GM21528 (cell line): ENCODE measurements at regions not wholly inside any gene's neighbourhood (a gene's known extent, or its start where the extent isn't known, plus 50 kb on each side); places are given as distances from the start of the nearest gene placed in this dataset.

Experiments used
- ATAC-seq: cut with Tn5 transposase; IDR thresholded peaks from one replicate; pipeline ENCODE4 v1.9.1; 2021; ENCODE audit warnings: mild to moderate bottlenecking, moderate library complexity; ENCODE audit not compliant: unreplicated experiment, low FRiP score

- no peak for ATAC-seq
Observed at GRCh38 chr4:157575339-157575738, 354.8 kb downstream of the GRIA2 start.

- no peak for ATAC-seq
Observed at GRCh38 chr4:157574606-157575005, 354.1 kb downstream of the GRIA2 start.

GRCh38 chr4:157572951-157573350 lies 352.4 kb downstream of the GRIA2 start:
- no peak for ATAC-seq

DNA sequence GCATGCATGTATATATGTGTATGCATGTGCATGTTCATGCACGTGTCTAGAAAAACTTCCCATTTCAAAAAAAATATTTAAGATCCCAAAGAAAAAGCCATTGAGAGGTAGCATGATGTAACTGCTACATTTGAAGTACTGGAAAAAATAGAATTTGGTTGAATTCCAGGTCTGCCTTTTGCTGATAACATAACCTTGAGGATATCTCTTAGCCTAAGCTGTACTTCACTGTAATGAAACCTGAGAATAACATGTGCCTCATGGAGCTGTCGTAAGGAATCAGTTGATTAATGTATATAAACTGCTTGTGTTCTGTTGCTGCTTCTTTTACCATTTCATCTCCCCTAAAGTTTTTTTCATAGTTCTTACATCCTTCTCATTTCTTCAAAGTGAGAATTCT lies 351.8 kb downstream of the GRIA2 start:
- ATAC-seq, result no peak

- no peak for ATAC-seq
Observed at GRCh38 chr4:157564771-157565170, 344.2 kb downstream of the GRIA2 start.

GRCh38 chr4:157564218-157564617 lies 343.7 kb downstream of the GRIA2 start:
- ATAC-seq, result no peak

GRCh38 chr4:157558016-157558415 lies 337.5 kb downstream of the GRIA2 start:
- ATAC-seq, result no peak

DNA sequence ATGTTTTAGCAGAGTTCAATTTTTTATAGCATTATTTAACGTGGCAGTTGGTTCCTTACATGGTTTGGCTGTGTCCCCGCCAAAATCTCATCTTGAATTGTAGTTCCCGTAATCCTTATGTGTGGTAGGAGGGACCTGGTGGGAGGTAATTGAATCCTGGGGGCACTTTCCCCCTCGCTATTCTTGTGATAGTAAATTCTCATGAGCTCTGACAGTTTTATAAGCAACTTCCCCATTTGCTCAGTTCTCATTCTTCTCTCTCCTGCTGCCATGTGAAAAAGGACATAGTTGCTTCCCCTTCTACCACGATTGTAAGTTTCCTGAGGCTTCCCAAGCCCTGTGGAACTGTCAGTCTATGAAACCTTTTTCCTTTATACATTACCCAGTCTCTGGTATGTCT lies 329.5 kb downstream of the GRIA2 start:
- no peak for ATAC-seq

DNA sequence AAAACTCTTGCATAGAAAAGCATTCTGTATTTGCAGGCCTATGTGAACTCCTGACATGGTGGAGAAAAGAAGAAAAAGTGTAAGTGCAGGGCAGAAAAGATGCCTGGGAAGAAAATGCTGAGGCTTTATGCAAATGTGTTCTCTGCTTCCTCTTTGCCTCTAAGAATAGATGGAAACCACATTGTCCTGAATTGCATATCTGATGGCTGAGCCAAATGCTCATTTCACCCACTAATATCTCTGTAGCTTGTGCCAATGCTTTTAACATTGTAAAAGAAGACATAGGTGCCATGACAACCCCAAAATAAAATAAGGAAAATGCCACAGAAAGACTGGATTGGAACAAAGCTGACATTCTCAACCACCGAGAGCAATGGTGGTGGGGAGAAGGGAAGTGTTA lies 307.4 kb downstream of the GRIA2 start:
- ATAC-seq, result no peak

DNA sequence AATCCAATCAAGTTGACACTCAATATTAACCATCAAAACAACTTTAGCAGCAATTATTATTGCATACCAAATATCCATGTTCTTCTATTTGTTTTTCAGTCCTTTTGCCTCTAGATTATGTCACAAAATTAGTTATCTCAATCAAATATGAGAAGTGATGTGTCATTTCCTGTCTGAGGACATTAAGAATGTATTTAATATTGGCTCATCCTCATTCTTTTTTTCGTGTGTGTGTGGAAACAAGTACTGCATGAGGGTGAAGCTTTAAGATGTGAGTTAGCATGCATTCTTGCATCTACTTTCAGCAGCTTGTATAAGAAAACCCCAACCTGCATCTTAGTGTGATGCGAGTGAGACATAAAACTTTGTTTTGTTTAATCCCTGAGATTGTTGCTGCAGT lies 301.4 kb downstream of the GRIA2 start:
- ATAC-seq, result no peak

GRCh38 chr4:157514711-157515110 lies 294.2 kb downstream of the GRIA2 start:
- no peak for ATAC-seq

GRCh38 chr4:157509341-157509740 lies 288.8 kb downstream of the GRIA2 start:
- ATAC-seq, result no peak

DNA sequence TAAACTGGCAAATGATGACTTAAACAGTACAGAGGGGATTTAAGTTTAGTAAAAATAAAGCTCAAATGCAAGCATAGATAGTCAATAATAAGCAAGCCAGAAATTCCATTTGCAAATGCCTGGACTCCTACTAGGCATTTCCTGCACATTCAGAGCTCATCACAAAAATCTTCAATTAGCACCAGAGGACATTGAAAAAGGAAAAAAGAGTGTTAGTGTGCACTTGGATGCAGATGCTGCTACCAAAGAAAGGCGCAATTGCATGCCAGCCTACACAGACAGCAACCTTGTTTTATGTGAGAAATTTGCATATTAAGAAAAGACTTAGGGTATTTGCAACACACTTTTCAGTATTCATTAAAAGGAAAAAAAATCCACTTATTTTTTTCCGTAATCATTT lies 282.1 kb downstream of the GRIA2 start:
- no peak for ATAC-seq

DNA sequence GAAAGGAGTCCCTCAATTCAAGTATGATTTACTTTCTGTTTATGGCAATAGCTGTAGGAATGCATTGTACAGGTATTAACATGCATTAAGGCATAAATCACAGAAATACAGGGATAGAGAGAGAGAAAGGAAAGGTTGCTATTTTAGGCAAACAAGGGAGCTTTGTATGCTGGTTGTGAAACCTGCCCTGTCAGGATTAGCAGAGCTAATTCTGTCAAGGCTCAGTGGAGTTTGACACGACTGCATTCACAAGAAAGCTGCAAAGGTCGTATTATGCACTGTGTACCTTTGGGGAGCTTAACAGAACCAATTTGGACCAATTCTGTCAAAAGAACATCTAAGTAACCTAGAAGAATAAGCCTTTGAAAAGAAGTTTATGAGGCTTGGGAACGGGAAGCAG lies 239.3 kb downstream of the GRIA2 start:
- no peak for ATAC-seq

- ATAC-seq, result no peak
Observed at GRCh38 chr4:157447195-157447594, 226.7 kb downstream of the GRIA2 start.

DNA sequence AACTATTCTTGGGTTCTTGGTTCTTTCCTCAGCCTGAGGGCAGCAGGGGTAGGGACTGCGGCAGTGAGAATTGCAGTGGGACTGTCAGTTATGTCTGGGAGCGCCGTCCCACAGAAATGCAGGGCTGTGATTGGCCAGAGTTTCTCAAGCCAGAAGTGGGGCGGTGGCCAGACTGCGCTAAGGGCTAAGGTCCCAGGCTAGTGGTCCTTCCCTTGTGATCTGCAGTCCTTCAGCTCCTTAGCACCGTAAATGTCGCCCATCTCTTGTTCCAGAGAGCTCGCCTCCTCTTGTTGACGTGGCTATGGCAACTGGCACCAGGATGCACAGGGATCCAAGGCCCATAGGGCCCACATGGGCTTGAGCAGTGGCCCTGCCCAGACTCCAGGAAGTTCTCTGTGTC lies 223.5 kb downstream of the GRIA2 start:
- ATAC-seq, result no peak

GRCh38 chr4:157443537-157443936 lies 223.0 kb downstream of the GRIA2 start:
- no peak for ATAC-seq

DNA sequence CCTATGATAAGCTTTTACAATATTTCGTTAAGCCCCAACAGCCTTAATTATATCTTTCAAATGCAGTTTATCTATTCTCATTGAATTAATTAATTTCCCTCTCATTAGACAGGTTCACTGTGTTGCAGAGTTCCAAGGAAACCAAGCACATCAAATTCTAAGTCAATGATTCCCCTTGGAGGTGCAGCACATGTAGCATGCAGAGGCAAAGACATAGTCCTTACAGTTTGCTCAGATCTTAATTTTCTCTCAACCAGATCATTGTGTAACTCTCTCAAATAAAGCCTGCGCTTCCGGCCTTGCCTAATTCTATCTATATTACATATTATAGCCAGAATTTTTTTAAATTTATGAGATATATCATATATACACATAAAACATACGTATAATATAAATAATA lies 205.4 kb downstream of the GRIA2 start:
- no peak for ATAC-seq

- ATAC-seq, result no peak
Observed at GRCh38 chr4:157423526-157424020, 203.0 kb downstream of the GRIA2 start.

- no peak for ATAC-seq
Observed at GRCh38 chr4:157421365-157421764, 200.8 kb downstream of the GRIA2 start.
